ENCODE measurements at regions not wholly inside any gene's neighbourhood (a gene's known extent, or its start where the extent isn't known, plus 50 kb on each side); places are given as distances from the start of the nearest gene placed in this dataset.

DNA sequence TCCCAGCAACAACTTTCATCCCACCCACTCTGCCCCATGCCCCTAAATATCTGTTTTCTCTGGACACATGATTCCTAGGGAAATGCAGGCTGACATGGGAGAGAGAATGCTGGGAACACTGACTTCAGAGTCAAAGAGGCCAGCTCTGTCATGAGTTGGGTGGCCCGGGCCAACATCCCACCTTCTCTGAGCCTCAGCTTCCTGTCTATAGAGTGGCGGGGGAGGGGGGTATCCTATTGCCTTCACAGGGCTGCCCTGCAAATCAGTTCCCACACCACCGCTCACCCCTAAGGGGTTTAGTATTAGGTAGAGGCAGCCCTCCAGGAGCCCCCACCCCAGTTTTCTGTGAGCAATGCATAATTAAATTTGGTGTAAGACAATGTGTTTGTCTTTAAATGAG is 175.0 kb upstream of the NCAM1 start:
- no peak for DNase-seq (ENCODE audit: low read depth)

DNA sequence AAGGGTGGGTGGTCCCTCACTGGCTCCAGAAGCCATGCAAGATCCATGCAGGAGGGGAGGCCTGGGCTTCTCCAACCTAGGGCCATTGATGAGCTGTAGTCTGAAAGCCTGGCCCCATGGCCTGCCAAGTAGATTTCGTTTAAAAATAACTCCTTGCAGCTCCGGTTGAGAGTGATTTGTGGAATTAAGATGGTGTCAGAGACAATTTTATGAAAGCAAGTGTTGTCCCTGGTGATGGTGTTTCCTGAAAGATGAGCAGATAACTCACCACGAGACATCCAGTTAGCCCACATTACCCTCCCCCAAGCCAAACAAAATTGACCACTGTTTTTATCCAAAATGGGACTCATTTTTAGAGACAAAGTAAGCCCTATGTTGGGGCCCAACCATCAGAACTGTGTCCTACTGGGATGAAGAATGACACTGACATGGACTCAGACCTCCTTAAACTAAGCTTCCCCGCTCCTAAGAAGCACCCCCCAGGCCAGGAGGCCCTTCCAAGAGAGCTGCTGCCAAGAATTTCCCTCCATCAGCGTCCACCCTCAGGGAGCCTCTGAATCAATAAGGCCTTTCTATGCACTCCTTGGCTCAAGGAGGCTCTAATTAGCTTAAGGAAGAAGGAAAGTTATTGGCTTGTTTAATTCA is 174.2 kb upstream of the NCAM1 start:
- DNase-seq (ENCODE audit: low read depth) = no peak

DNA sequence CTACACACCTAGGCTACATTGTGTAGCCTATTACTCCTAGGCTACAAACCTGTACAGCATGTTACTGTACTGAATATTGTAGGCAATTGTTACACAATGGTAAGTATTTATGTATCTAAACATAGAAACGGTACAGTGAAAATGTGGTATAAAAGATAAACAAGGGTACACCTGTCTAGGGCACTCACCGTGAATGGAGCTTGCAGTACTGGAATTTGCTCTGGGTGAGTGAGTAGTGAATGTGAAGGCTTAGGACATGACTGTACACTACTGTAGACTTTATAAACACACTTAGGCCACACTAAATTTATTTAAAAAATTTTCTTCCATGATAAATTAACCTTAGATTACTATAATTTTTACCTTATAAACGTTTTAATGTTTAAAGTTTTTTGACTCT is 171.7 kb upstream of the NCAM1 start:
- no peak for DNase-seq (ENCODE audit: low read depth)

DNA sequence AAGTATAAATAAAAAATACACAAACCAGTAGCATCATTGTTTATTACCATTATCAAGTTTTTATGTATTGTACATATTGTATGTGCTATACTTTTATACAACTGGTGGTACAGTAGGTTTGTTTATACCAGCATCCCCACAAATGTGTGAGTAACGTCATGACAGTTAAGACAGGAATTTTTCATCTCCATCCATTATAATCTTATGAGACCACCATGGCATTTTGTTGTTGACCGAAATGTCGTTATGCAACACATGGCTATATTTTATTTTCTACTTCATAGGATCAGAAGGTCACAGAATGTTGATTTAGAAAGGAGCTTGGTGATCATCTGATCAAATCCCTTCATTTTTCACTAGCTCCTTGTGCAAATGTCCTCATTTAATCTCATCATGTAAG is 170.9 kb upstream of the NCAM1 start:
- DNase-seq (ENCODE audit: low read depth) = no peak

DNA sequence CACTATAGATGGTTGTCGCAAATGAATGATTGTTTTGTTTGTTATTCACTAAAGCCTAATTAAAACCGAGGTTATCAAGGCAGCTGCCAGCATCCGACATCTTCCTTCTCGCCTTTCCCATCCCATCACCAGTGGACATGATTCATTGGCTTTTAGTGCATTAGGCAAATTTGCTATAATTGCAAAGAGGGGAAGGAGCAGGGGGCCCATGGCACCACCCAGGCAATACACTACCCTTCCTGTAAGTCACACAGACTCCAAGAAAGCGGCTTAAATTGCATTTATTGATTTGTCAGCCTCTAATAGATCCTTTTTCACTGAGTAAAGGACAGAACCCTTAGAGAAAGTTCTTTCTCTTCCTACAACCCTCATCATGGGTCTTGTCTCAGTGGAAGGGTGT is 169.2 kb upstream of the NCAM1 start:
- no peak for DNase-seq (ENCODE audit: low read depth)

DNA sequence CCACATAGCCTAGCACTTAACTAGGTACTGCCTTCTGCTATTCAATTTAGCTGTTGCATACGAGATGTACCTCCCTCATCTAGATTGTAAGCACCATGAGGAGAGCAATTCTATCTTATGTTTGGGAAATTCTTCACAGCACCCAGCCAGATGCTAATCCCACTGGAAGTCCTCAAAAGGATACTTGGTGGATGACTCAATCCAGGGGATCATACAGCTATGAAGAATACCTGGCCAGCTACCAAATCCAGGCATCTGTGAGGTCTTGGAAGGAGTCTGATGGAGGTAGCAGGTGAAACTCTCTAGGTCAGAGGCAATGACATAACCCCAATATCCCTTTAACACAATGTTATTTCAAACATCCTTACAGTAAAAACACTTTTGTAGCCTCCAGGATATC is 167.8 kb upstream of the NCAM1 start:
- DNase-seq (ENCODE audit: low read depth) = no peak

DNA sequence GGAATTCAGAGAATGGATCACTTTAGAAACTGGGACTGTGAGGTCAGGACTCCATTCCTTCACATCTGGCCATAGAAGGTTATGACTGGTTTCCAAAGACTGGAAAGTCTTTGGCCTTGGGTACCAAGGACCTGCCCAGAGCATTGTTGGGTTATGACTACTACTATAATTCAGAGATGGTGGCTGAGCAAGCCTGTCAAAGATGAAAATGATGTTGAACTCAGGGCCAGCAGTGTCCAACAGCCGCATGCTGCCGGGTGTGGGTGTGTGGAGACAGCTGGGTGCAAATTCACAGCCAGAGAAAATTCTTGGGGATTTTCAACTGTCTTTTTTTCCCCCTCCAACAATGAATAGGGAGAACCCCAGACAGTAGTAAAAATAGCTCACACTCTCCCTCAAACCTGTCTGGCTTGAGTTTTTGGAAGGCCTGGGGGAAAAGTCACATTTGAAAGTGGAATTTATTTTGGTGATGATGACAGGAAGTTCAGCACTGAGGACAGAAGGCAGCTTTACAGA is 166.8 kb upstream of the NCAM1 start:
- DNase-seq (ENCODE audit: low read depth) = no peak

DNA sequence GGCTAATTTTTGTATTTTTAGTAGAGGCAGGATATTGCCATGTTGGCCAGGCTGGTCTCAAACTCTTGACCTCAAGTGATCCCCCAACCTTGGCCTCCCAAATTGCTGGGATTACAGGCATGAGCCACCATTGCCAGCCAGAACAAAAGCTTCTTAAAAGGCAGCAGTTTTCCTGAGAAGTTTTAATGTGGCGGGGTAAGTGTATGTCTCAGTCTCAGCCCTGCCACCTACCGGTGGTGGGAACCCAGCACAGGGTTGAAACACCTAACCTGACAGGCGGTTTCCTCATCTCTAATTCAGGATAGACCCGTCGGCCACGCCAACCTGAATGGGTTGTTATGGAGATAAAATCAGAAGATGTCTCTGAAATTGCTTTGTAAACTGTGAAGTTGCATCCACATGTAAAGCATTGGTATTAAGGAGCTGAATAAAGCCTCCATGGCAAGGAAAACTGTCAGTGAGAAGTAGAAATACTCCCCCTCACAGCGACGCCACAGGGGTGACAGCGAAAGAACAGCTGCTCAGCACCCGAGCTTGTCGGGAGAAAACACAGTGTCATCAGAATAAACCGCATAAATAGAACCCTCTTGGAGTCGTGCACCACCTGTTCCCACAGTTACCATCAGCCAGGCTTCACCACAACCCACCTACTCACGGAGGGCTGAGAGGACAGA is 165.9 kb upstream of the NCAM1 start:
- DNase-seq (ENCODE audit: low read depth) = no peak

DNA sequence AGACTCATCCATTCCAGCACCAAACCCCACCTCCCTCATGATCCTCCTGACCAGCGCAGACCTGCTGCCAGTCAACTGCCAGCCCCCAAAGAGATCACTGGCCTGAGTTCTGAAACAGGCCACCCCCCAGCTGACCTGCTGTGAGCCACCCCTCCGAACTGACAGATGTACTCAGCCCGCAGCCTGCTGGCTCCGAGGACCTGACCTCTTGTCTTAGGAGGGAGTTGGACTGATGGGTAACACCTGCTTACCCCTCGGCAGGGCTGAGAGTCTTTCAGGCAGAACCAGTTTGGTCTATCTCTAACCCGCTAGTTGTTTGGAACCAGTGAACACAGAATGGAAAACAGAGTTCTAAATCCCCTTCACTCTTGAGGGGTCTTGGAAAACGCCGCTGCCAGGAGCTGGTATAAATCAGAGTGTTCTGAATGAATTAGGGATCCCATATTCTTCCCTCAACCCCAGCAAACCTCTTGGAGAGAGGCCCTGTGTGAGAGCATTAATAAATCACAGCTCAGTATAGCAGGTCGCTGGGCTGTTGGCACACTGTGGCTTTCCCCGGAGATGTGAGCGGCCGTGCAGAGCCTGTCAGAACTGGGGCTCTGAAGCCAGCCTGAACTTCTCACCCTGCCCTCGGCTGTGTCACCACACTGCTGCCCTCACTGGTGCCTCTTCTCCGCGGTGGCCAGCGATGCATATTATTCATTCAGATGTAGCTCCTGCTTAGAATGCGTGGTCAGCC is 165.1 kb upstream of the NCAM1 start:
- no peak for DNase-seq (ENCODE audit: low read depth)

DNA sequence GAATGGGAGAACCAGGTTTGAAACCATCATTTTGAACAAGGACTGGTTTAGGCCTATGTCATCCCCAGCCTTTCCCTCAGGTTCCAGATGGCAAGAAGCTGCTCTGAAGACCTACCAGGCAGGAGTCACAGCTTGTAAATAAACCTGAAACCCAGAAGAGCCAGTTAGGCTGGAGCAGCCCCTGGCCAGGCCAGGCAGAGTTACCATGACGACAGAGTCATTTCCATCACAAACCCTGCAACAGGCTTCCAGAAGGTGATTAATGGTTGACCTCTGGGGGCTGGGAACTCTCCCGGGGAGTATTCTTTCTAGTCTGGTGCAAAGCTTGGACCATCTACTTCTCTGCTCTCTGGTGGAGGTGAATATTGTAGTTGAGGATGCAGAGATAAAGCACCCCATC is 164.1 kb upstream of the NCAM1 start:
- no peak for DNase-seq (ENCODE audit: low read depth)

DNA sequence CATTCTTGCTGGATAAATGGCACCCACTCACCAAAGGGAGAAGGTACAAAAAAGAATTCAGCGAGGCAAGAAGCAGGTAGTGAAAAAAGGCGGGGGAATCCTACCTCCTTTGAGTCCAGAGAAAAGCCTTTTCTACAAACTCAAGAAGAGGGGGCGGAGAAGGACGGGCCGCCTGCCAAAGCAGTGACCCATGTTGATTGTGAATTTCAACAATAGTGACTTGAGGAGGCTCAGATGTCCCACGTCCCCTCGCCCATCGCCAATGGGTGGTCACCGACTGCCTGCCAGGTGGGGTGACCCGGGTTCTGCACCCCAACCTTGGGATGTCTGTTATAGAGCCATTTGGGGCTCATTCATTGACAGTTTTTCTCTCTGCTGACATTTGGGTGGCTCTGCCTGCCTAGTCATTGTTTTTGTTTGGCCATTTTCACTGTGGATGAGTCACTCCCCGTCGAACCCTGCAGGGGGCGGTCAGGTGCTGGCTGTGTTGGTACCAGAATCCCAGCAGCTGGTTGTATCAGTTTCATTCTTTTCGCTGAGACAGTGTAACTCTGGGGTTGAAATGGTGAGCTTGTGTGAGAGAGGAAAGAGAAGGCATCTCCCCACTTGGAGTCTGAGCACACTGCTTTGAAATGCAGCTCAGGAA is 163.4 kb upstream of the NCAM1 start:
- DNase-seq (ENCODE audit: low read depth) = no peak

DNA sequence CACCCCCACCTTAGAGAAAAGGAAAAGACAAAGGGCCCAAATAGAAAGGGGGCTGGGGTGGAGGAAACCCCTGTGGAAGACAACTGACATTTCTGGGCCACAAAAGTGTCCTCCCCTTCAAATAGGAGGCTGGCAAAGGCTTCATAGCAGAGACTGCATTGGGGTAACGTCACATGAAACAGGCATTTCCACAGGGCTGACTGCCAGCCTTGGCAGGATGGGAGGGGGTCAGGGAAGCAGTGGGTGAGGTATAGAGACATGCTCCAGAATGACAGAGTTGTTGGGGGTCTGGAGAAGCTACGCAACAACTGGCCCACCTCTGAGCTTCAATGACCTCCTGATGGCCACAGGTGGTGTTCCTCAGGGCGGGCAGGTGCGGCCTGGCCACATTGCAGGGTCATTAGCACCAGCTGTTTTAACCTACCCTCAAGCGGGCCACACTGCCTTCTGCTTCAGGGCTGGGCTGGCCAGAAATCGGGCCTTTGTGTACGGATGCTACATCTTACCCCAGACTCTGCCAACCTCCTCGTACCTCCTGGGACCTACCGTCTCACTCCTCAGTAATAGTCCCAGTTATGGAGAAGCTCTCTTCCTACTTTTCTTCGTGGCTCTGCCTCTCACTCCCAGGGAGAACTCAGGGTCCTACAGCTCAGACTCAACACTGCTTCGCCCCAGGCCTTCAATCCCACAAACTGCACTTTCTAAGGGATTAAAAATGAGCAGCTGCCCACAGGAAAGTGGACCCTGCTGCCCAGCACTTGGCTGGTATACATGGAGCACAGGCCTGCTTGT is 160.0 kb upstream of the NCAM1 start:
- DNase-seq (ENCODE audit: low read depth) = no peak

DNA sequence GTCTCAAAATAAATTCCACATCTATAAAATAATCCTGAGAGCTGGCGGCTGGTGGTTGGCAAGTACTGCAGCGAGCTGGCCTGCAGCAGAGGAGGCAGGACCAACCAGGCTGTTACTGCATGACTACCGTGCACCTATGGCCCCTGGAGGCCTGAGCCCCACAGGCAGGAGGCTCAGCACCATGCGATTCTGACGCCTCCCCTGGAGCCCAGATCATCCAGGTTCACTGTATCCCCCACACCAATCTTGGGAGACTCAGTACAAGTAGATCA is 159.5 kb upstream of the NCAM1 start:
- no peak for DNase-seq (ENCODE audit: low read depth)

DNA sequence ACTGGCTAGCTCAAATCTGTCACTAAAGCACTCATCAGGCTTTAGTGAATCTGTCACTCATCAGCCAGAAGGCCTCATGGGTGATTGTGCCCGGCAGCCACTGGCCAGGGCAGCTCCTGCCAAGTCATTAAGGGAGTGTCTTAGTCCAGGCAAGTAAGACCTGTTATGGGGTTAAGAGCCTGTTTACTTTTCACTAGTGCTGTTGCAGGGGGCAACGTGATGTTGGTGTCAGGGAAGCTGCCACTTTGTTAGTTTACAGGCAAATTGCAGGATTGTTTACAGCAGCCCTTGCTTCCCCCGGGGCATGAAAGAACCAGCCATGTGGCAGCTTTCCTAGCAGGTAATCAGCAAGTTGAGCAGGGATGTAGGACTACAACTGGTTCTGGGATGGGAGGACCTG is 155.6 kb upstream of the NCAM1 start:
- no peak for DNase-seq (ENCODE audit: low read depth)

DNA sequence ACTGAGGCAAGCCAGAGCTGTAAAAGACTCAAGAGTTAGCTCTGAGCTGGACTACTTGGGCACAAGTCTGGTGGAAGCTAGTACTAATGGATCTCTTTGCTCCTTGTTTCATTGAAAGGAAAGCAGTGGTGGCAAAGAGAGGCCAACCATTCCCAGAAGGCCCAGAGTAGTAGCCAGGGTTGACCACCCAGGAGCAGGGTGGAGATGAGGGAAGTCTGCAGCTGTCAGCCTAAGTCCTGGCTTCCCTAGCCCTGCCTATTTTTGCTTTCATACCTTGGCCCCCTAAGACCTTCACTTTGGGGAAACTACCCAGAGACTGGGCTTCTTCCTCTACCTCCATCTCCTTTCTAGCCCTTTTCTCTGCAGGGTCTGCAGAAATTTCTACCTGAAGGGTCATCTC is 155.0 kb upstream of the NCAM1 start:
- no peak for DNase-seq (ENCODE audit: low read depth)

DNA sequence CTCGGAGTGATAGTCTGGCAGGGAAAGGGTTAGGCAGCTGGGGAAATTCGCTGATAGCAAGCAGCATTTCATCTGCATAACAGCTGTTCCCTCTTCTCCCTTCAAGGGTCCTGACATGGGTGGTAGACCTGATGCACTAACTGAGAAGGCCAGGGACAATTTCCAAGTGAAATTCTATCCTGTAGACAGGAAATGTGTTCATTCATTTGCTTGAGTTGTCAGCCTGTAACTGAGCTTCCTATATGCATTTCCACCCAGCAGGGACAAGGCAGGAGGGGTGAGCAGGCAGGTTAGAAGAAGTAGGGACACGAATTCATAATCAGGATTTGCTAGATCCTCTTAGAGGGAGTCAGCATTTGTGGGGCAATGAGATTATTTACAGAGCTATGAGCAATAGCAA is 154.3 kb upstream of the NCAM1 start:
- no peak for DNase-seq (ENCODE audit: low read depth)

DNA sequence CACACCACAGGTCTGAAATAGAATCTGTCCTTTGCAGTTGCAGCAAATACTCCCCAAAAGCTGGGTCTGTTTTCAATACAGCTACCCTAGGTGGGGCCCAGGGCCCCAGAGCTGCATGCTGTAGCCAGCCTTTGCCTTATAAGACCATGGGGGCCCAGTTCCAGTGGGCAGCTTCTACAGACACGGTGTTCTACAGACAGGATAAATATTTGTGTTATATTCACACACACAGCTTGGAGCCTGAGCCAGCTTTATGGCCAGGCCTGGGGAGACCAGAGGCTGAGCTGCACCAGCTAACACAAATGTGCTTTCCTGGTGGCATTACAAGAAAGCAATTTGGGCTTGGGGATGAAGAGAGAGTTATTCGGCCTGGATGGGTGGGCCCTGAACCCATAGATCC is 151.8 kb upstream of the NCAM1 start:
- no peak for DNase-seq (ENCODE audit: low read depth)

DNA sequence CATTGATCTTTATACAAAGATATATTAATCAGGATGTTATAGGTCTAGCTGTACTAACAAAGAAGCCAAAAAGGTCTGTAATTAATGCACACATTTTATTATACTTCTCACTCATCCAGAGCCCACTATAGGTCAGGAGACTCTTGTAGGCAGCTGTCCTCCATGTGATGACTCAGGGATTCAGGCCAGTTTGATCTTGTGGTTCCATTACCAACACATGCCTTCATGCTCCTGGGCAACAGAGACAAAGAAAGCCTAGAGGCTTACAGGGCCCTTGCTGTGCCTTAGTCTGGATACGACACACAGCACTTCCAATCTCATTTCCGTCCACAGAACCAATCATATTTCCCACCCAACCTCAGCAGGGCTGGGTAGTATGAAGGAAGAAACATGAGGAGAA is 150.3 kb upstream of the NCAM1 start:
- DNase-seq (ENCODE audit: low read depth) = no peak

DNA sequence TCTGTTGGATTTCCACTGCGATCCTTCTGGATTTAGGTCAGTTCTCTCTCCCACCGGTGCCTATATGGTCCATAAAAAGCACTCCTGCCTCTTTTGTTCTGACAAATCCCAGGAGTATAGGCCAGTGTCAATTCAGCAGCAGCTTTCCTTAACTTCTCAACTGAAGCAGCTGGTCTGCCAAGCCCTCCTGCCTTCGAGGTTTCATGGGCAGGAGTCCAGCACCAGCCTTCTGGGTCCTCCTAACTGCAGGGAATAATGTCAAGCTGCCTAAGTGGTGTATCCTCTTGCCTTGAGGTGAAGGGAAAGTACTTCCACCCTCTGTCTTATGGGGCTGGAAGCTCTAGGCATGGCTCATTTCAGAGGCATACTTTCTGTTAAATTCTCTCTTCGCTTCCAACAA is 149.4 kb upstream of the NCAM1 start:
- DNase-seq (ENCODE audit: low read depth) = no peak

DNA sequence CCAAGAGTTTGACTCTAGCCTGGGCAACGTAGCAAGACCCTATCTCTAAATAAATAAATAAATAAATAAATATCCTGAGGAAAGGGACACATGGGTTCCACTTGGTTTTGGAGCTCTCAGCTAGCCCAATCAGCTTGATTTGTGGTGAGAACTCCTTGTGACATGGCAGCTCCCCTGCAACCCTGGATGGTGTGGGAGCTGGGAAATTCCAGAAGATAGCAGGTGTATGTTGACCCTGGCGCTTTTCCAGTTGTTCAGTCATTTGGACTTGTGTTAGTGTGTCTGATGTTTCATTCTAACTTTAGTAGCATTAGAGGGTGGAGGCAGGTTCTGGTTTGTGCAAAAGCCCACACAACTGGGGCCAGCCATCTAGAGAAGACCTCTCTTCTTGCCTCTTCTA is 148.5 kb upstream of the NCAM1 start:
- DNase-seq (ENCODE audit: low read depth) = no peak

DNA sequence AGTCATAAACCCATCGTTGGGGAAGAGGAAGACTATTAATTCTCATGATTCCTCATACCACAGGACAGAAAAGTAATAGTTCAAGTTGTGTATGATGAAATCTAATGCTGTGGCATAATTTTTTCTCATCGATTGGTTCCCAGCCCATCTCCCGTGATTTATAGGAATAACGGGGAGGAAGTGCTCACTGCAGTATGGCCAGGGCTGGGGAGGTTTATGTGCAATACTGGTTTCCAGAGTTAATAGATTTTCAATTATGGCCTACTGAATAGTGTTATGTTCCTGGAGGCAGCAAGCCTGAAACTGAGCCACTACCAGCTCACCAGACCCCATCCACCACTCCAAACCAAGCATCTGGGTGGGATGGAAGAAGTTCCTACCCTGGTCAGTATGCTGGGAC is 147.1 kb upstream of the NCAM1 start:
- DNase-seq (ENCODE audit: low read depth) = no peak

DNA sequence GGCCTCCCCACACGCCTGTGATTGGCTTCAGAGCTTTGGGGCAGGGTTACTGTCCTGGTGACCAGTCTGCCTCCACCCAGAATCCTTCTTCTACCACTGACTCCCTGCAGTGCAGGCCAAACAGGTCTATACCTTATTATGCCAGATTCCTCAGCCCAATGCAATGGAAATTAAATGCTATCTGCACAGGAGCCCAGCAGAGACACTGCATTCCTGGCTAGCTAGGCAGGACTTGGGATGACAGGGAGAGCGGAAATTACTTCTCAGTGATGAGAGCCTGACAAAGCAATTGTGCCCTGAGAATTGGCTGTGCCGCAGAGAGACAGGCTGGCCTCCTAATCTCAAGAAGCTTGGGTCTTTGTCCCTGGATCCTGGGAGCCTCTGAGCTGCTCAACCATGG is 143.8 kb upstream of the NCAM1 start:
- DNase-seq (ENCODE audit: low read depth) = no peak

Measured in fibroblast of the conjunctiva (primary cell).